ENCODE measurements at regions not wholly inside any gene's neighbourhood (a gene's known extent, or its start where the extent isn't known, plus 50 kb on each side); places are given as distances from the start of the nearest gene placed in this dataset.

GRCh38 chr7:52741670-52742290 lies 293.7 kb upstream of the POM121L12 start:
- TF ChIP-seq, protein P1, sequence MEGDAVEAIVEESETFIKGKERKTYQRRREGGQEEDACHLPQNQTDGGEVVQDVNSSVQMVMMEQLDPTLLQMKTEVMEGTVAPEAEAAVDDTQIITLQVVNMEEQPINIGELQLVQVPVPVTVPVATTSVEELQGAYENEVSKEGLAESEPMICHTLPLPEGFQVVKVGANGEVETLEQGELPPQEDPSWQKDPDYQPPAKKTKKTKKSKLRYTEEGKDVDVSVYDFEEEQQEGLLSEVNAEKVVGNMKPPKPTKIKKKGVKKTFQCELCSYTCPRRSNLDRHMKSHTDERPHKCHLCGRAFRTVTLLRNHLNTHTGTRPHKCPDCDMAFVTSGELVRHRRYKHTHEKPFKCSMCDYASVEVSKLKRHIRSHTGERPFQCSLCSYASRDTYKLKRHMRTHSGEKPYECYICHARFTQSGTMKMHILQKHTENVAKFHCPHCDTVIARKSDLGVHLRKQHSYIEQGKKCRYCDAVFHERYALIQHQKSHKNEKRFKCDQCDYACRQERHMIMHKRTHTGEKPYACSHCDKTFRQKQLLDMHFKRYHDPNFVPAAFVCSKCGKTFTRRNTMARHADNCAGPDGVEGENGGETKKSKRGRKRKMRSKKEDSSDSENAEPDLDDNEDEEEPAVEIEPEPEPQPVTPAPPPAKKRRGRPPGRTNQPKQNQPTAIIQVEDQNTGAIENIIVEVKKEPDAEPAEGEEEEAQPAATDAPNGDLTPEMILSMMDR (IDR thresholded peaks at IDR 0.05) = no peak
- no peak for TF ChIP-seq POLR2A (IDR thresholded peaks at IDR 0.05)

Data from right lobe of liver (tissue), 4 donors.